ENCODE measurements at regions not wholly inside any gene's neighbourhood (a gene's known extent, or its start where the extent isn't known, plus 50 kb on each side); places are given as distances from the start of the nearest gene placed in this dataset.

DNA sequence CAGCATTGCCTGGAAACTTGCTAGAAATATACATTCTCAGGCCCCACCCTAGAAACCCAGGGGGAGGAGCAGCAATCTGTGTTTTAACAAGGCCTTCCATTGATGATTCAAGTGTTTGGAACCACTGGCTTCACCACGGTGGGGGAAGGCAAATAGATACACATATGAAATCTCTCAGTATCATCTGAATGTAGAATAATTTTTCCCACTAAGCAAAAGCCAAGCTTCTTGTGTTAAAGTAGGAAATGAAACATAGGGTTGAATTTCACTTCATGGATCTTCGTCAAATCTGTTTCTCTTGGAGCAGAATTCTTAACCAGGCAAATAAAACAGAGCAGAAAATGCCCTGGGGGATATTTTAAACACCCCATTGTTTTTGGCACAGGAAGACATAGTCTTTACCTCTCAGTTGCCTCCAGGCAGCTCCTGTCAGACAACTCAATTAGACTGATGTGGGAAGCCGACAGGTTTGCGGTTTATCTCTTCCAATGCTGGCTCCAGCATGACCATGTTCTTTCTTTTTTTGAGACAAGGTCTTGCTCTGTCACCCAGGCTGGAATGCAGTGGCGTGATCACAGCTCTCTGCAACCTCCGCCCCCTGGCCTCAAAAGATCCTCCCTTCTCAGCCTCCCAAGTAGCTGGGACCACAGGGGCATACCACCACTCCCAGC, 213.0 kb downstream of the FOXO1 start:
- DNase-seq (ENCODE audit: low read depth in 2 of 2) = peak in 1 of 2 donors; percentile 69
- TF ChIP-seq, protein P1, sequence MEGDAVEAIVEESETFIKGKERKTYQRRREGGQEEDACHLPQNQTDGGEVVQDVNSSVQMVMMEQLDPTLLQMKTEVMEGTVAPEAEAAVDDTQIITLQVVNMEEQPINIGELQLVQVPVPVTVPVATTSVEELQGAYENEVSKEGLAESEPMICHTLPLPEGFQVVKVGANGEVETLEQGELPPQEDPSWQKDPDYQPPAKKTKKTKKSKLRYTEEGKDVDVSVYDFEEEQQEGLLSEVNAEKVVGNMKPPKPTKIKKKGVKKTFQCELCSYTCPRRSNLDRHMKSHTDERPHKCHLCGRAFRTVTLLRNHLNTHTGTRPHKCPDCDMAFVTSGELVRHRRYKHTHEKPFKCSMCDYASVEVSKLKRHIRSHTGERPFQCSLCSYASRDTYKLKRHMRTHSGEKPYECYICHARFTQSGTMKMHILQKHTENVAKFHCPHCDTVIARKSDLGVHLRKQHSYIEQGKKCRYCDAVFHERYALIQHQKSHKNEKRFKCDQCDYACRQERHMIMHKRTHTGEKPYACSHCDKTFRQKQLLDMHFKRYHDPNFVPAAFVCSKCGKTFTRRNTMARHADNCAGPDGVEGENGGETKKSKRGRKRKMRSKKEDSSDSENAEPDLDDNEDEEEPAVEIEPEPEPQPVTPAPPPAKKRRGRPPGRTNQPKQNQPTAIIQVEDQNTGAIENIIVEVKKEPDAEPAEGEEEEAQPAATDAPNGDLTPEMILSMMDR (IDR thresholded peaks at IDR 0.05; ENCODE audit: low read depth, low read length) = no peak
- no peak overlapping the region for H3K4me3 ChIP-seq (replicated peaks in 1 of 2; ENCODE audit: low read depth in 2 of 2, low read length in 2 of 2)

DNA sequence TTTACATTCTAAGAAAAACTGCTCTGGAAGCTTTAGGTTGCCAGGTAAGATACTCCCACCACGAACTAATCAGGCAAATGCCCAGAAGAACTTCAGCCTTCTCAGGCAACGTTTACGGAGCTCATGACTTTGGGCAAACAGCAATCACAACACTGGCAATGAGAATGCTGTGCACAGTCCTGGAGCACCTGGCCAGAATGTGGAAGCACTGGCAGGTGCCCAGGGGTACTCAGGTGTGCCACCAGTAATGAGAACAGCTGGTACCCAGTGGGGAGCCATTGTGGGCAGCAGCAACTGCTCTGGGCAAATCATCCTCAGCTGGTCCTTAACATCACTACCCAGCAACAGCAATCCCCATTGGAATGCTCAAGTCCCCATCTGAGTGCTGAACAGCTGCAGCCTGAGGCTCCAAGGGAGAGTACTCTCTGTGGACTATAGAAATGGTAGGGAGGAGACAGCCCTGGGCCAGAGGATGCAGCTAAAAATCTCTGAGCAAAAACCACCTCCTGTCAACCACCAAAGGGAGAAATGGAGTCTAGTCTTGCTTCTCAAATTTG, 210.0 kb downstream of the FOXO1 start:
- H3K4me3 ChIP-seq (replicated peaks in 1 of 2; ENCODE audit: low read depth in 2 of 2, low read length in 2 of 2) = no peak overlapping the region
- TF ChIP-seq, protein P1 (IDR thresholded peaks at IDR 0.05; ENCODE audit: low read depth, low read length) = no peak

DNA sequence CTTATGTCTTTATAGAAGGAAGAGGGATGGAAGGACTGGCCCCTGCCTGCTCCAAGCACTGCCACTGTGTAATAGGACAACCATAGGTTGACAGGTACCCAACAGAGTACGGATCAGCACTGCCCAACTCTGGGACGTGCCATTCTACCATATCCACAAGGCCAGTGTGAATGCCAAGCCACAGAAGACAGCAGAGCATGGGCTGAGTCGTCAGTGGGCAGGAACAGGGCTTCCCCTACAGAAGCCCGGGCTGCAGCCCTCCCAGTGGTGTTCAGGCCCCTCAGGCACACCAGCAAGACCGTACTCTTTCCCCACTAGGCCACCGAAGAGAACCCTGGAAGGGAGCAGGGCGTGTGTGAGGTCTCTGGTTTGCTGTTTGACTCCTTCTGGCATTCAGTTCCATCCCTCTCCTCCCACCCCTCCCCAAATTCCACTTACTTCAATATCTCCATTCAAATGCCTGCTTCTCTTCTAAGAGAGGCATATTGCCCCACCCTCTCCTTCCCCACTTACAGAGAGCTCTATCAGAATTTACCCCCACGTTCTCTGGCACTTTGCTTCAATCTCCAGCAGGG, 209.4 kb downstream of the FOXO1 start:
- H3K4me3 ChIP-seq (replicated peaks in 1 of 2; ENCODE audit: low read depth in 2 of 2, low read length in 2 of 2) = no peak overlapping the region
- no peak for DNase-seq (ENCODE audit: low read depth in 2 of 2)
- TF ChIP-seq, protein P1 (IDR thresholded peaks at IDR 0.05; ENCODE audit: low read depth, low read length) = no peak

More for the DNA sequence above, 210.0 kb downstream of the FOXO1 start:
- no peak for DNase-seq (ENCODE audit: low read depth in 2 of 2)

GRCh38 chr13:40457929-40458719, 208.3 kb downstream of the FOXO1 start:
- TF ChIP-seq, protein P1 (IDR thresholded peaks at IDR 0.05; ENCODE audit: low read depth, low read length) = no peak
- H3K4me3 ChIP-seq (replicated peaks in 1 of 2; ENCODE audit: low read depth in 2 of 2, low read length in 2 of 2) = no peak overlapping the region
- no peak for DNase-seq (ENCODE audit: low read depth in 2 of 2)

DNA sequence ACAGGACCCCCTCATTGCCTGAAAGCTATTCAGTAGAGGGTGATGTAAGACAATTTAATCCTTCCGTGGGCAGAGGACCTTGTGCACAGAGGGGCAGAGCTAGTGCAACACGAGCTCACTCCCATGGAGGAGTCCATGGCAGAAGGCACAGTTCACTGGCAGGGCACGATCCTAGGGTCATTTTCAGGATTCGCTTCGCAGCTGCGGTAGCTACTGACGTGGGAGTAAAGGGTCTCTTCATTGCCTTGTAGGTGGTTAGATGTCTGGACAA, 207.8 kb downstream of the FOXO1 start:
- no peak for DNase-seq (ENCODE audit: low read depth in 2 of 2)
- TF ChIP-seq, protein P1 (IDR thresholded peaks at IDR 0.05; ENCODE audit: low read depth, low read length) = no peak
- no peak overlapping the region for H3K4me3 ChIP-seq (replicated peaks in 1 of 2; ENCODE audit: low read depth in 2 of 2, low read length in 2 of 2)

- DNase-seq (ENCODE audit: low read depth in 2 of 2) = peak in 1 of 2 donors; percentile 51
Observed at GRCh38 chr13:40460116-40460515, 206.3 kb downstream of the FOXO1 start.

More at GRCh38 chr13:40460116-40460515, 206.3 kb downstream of the FOXO1 start:
- TF ChIP-seq, protein P1 (IDR thresholded peaks at IDR 0.05; ENCODE audit: low read depth, low read length) = no peak
- no peak overlapping the region for H3K4me3 ChIP-seq (replicated peaks in 1 of 2; ENCODE audit: low read depth in 2 of 2, low read length in 2 of 2)

Data from cardiac fibroblast (primary cell).